ENCODE measurements at regions not wholly inside any gene's neighbourhood (a gene's known extent, or its start where the extent isn't known, plus 50 kb on each side); places are given as distances from the start of the nearest gene placed in this dataset.

DNA sequence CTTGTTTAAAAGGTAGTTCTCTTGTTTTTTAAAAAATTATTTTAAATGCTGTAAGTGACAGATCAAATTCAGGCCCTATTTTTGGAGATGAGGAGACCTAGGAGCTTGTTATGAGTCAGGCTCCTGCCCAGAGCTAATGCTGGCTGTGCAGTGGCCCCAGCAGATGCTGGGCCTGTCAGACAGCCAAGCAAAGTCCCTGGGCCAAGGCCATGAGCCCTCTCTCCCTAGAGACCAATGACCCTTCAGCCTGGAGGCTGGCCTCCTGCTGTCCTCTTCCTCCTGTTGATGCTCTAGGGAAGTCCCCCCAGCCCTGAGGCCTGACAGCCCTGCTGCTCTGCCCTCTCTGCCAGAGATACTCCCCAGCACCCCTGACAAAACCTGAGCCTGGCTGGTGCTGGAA lies 128.1 kb upstream of the CTTNBP2NL start (continued):
- TF ChIP-seq, protein P1, sequence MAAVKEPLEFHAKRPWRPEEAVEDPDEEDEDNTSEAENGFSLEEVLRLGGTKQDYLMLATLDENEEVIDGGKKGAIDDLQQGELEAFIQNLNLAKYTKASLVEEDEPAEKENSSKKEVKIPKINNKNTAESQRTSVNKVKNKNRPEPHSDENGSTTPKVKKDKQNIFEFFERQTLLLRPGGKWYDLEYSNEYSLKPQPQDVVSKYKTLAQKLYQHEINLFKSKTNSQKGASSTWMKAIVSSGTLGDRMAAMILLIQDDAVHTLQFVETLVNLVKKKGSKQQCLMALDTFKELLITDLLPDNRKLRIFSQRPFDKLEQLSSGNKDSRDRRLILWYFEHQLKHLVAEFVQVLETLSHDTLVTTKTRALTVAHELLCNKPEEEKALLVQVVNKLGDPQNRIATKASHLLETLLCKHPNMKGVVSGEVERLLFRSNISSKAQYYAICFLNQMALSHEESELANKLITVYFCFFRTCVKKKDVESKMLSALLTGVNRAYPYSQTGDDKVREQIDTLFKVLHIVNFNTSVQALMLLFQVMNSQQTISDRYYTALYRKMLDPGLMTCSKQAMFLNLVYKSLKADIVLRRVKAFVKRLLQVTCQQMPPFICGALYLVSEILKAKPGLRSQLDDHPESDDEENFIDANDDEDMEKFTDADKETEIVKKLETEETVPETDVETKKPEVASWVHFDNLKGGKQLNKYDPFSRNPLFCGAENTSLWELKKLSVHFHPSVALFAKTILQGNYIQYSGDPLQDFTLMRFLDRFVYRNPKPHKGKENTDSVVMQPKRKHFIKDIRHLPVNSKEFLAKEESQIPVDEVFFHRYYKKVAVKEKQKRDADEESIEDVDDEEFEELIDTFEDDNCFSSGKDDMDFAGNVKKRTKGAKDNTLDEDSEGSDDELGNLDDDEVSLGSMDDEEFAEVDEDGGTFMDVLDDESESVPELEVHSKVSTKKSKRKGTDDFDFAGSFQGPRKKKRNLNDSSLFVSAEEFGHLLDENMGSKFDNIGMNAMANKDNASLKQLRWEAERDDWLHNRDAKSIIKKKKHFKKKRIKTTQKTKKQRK (IDR thresholded peaks at IDR 0.05; ENCODE audit: low read depth, low read length): no peak
- peak; percentile 72; the same call in 1 of the 2 replicates for TF ChIP-seq MEF2A (IDR thresholded peaks at IDR 0.05; ENCODE audit: insufficient read depth, low read depth, low read length)
- no peak for TF ChIP-seq ATF7 (IDR thresholded peaks at IDR 0.05; ENCODE audit: low read depth)
- TF ChIP-seq, protein P2, sequence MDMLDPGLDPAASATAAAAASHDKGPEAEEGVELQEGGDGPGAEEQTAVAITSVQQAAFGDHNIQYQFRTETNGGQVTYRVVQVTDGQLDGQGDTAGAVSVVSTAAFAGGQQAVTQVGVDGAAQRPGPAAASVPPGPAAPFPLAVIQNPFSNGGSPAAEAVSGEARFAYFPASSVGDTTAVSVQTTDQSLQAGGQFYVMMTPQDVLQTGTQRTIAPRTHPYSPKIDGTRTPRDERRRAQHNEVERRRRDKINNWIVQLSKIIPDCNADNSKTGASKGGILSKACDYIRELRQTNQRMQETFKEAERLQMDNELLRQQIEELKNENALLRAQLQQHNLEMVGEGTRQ (IDR thresholded peaks at IDR 0.05; ENCODE audit: borderline replicate concordance, low read depth, low read length): no peak
- TF ChIP-seq HDAC6 (IDR thresholded peaks at IDR 0.05; ENCODE audit: unreplicated experiment): no peak
- no peak for TF ChIP-seq EP300 (IDR thresholded peaks at IDR 0.05; ENCODE audit: borderline replicate concordance in 1 of 2, control insufficient read depth in 1 of 2, low read depth in 2 of 2, low read length in 2 of 2)
- no peak for TF ChIP-seq MTA2 (IDR thresholded peaks at IDR 0.05; ENCODE audit: low read depth)
- TF ChIP-seq WRNIP1 (IDR thresholded peaks at IDR 0.05; ENCODE audit: borderline replicate concordance, low read depth, low read length): no peak
- no peak for TF ChIP-seq TCF12 (IDR thresholded peaks at IDR 0.05; ENCODE audit: low read depth, low read length)
- TF ChIP-seq JUNB (IDR thresholded peaks at IDR 0.05): peak; percentile 31; the same call in 1 of the 2 replicates

All from GM12878 (cell line).